ENCODE measurements at regions not wholly inside any gene's neighbourhood (a gene's known extent, or its start where the extent isn't known, plus 50 kb on each side); places are given as distances from the start of the nearest gene placed in this dataset.
A peak's percentile ranks its signal among the peaks of the same experiment; 100 is the strongest.

- Mint-ChIP-seq H3K9me3 (peaks cover 24% of the 10 kb centered on the region), H3K27me3 (ENCODE audit: low read depth) (no peaks in the 10 kb centered on the region), H3K4me1 (no peaks in the 10 kb centered on the region), H3K27ac (no peak overlapping the region), H3K36me3 (peaks cover 9% of the 10 kb centered on the region), H3K4me3 (no peak overlapping the region)
- TF ChIP-seq CTCF (IDR thresholded peaks at IDR 0.05; ENCODE audit: unreplicated experiment) = no peak
- DNase-seq (ENCODE audit: low spot score in 2 of 2, unreplicated experiment in 2 of 2) = no peak
Observed at GRCh38 chr6:82013561-82014530, 233.7 kb downstream of the IBTK start.

DNA sequence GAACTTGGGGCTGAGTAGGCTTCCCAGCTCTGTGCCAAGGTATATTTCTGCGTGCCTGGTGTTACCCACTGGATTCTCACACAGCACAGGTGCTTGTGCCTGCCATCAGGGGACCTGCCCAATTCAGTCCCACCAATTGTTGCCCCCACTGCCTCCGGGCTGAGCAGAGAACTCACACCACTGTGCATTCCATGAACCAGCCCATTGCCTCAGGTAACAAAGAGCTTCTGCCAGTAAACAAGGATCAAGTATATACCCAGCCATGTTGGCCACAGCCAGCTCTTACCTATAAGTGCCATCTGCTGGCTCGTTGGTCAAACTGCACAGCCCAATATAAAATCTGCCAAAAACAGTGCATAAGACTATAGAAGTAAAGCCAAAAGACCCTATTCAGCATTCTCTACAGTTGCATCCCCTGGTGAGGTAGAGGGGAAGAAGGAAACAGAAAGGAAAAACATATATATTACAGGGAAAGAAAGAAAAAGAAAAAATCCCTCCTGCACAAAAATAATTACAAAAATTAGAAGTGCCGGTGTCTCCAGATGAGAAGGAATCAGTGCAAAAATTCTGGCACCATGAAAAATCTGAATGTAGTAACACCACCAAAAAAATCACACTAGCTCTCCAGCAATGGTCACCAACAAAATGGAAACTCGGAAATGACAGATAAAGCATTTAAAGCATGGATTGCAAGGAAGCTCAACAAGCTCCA lies 241.4 kb downstream of the IBTK start:
- DNase-seq (ENCODE audit: low spot score in 2 of 2, unreplicated experiment in 2 of 2) = no peak
- Mint-ChIP-seq H3K4me1 (no peaks in the 10 kb centered on the region), H3K36me3 (peaks cover 25% of the 10 kb centered on the region), H3K4me3 (no peak overlapping the region), H3K27me3 (ENCODE audit: low read depth) (no peaks in the 10 kb centered on the region), H3K9me3 (peaks cover 47% of the 10 kb centered on the region), H3K27ac (no peak overlapping the region)
- TF ChIP-seq CTCF (IDR thresholded peaks at IDR 0.05; ENCODE audit: unreplicated experiment) = peak; percentile 17

DNA sequence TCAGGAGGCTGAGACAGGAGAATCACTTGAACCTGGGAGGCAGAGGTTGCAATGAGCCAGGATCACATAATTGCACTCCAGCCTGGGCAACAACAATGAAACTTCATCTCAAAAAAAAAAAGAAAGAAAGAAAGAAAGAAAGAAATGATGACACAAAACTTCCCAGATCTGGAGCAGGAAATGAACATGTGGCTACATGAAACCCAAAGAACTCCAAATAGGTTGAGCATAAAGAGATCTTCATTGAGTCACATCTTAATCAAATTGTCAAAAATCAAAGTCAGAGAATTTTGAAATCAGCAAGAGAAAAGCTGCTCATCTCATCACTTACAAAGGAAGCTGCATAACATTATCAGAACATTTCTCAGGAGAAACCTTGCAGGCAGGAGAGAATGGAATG lies 247.0 kb downstream of the IBTK start:
- Mint-ChIP-seq H3K4me3 (no peak overlapping the region), H3K27me3 (ENCODE audit: low read depth) (no peaks in the 10 kb centered on the region), H3K4me1 (peaks cover 18% of the 10 kb centered on the region), H3K27ac (no peak overlapping the region), H3K36me3 (no peaks in the 10 kb centered on the region), H3K9me3 (peaks cover 4% of the 10 kb centered on the region)
- no peak for TF ChIP-seq CTCF (IDR thresholded peaks at IDR 0.05; ENCODE audit: unreplicated experiment)
- no peak for DNase-seq (ENCODE audit: low spot score in 2 of 2, unreplicated experiment in 2 of 2)

DNA sequence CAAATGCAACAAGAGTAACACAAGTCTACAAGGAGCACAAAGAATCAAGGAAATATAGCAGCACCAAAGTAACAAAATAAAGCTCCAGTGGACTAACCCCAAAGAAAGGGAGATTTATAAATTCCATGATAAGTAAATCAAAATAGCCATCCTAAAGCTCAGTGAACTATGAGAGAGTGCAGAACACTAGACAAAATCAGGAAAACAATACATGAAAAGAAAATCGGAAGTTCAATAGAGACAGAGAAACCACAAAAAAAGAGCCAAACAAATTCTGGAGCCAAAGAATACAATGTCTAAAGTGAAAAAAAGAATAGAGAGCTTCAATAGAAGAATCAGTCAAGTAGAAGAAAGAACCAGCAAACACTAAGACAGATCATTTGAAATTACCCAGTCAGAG lies 247.3 kb upstream of the TENT5A start:
- Mint-ChIP-seq H3K36me3 (no peaks in the 10 kb centered on the region), H3K27ac (no peak overlapping the region), H3K9me3 (peaks cover 4% of the 10 kb centered on the region), H3K4me1 (peaks cover 18% of the 10 kb centered on the region), H3K27me3 (ENCODE audit: low read depth) (no peaks in the 10 kb centered on the region), H3K4me3 (no peak overlapping the region)
- TF ChIP-seq CTCF (IDR thresholded peaks at IDR 0.05; ENCODE audit: unreplicated experiment) = no peak
- DNase-seq (ENCODE audit: low spot score in 2 of 2, unreplicated experiment in 2 of 2) = no peak

GRCh38 chr6:81999270-81999669 lies 246.8 kb upstream of the TENT5A start:
- no peak for DNase-seq (ENCODE audit: low spot score in 2 of 2, unreplicated experiment in 2 of 2)
- Mint-ChIP-seq H3K4me3 (no peak overlapping the region), H3K27me3 (ENCODE audit: low read depth) (no peaks in the 10 kb centered on the region), H3K27ac (no peak overlapping the region), H3K36me3 (no peaks in the 10 kb centered on the region), H3K4me1 (peaks cover 18% of the 10 kb centered on the region), H3K9me3 (peaks cover 4% of the 10 kb centered on the region)
- TF ChIP-seq CTCF (IDR thresholded peaks at IDR 0.05; ENCODE audit: unreplicated experiment) = no peak

Measured in mesothelial cell of epicardium (in vitro differentiated cells).